HepG2 (cell line): ENCODE measurements at regions not wholly inside any gene's neighbourhood (a gene's known extent, or its start where the extent isn't known, plus 50 kb on each side); places are given as distances from the start of the nearest gene placed in this dataset.
A peak's percentile ranks its signal among the peaks of the same experiment; 100 is the strongest.

Experiments used
- ATAC-seq: fragments of 200-7000 bp; cut with Tn5 transposase; 3 replicates; pipeline ENCODE4 v1.9.1; 2020; ENCODE audit warnings: mild to moderate bottlenecking, moderate library complexity
- BruUV-seq: library from RNA; stranded (reverse); fragments of 400-500 nt; replicated peaks from 2 replicates; lab custom pipeline; 2021; lab: Mats Ljungman, UMichigan
- CTCF ChIA-PET: fragments of 300-600 bp; formaldehyde crosslinking; extraction: SDS; loops from one replicate; lab custom pipeline; 2021; ENCODE audit warnings: low total read pairs, inconsistent platforms, low intra/inter-chr PET ratio; lab: Yijun Ruan, JAX
- POLR2A ChIA-PET: fragments of 350-600 bp; sonication (Branson Sonifier 250); formaldehyde crosslinking; loops from one replicate; lab custom pipeline; 2020; ENCODE audit warnings: antibody characterized with exemption, inconsistent platforms; lab: Yijun Ruan, JAX
- DNase-seq: peaks from one replicate; pipeline ENCODE4 v3.0.0-alpha.2; 2015; ENCODE audit warnings: low spot score
- FAIRE-seq: peaks from 3 replicates; lab custom pipeline; 2011; peaks lifted over from hg19 to GRCh38; lab: Jason Lieb, UNC
- H2AFZ ChIP-seq: one replicate; pipeline ENCODE4 v1.6.1; 2011; ENCODE audit warnings: low read length, inconsistent platforms
- H3K27ac ChIP-seq: fragments of 300-600 bp; 3 replicates; pipeline ENCODE4 v1.8.0; 2011; ENCODE audit warnings: mixed run types, mild to moderate bottlenecking, mixed read lengths, low read length, inconsistent platforms; ENCODE audit not compliant: insufficient read depth; ENCODE audit errors: extremely low read length
- H3K27me3 ChIP-seq, 2 experiments: fragments of 200-600 bp in 1 of 2; 2 replicates in 1 of 2; 3 replicates in 1 of 2; pipeline versions ENCODE4 v1.6.0 to v1.8.0; 2011; ENCODE audit warnings: low read length in 2 of 2, mild to moderate bottlenecking in 2 of 2, moderate library complexity in 2 of 2, inconsistent platforms in 1 of 2; ENCODE audit not compliant: insufficient read depth in 2 of 2, control insufficient read depth in 1 of 2
- H3K36me3 ChIP-seq, 2 experiments: fragments of 200-600 bp in 1 of 2; replicated peaks in 1 of 2; 2 replicates in 1 of 2; 3 replicates in 1 of 2; pipeline versions ENCODE4 v1.5.1 to v1.8.0; 2011; ENCODE audit warnings: low read length in 2 of 2, inconsistent platforms in 1 of 2; ENCODE audit not compliant: insufficient read depth in 2 of 2, control insufficient read depth in 1 of 2
- H3K4me1 ChIP-seq: 2 replicates; pipeline ENCODE4 v1.5.1; 2012; ENCODE audit warnings: low read length, inconsistent platforms; ENCODE audit not compliant: insufficient read depth
- H3K4me2 ChIP-seq: 2 replicates; pipeline ENCODE4 v1.6.0; 2011; ENCODE audit warnings: low read depth, low read length, inconsistent platforms
- H3K4me3 ChIP-seq, 3 experiments: fragments of 200-600 bp in 1 of 3; sonication (generic), shearing (Covaris generic) in 1 of 3; replicated peaks in 1 of 3; 2 replicates each; pipeline ENCODE4 v1.5.1; 2011 to 2016; ENCODE audit warnings: low read length in 3 of 3, inconsistent platforms in 2 of 3, low read depth in 2 of 3, mild to moderate bottlenecking in 2 of 3, control low read depth in 1 of 3, mixed read lengths in 1 of 3; ENCODE audit not compliant: insufficient read depth in 1 of 3
- H3K79me2 ChIP-seq: one replicate; pipeline ENCODE4 v1.6.1; 2011; ENCODE audit warnings: low read length, inconsistent platforms; ENCODE audit not compliant: insufficient read depth
- H3K9ac ChIP-seq: 2 replicates; pipeline ENCODE4 v1.6.0; 2011; ENCODE audit warnings: mild to moderate bottlenecking, low read depth, low read length, inconsistent platforms; ENCODE audit not compliant: insufficient read depth
- H3K9me3 ChIP-seq: 2 replicates; pipeline ENCODE4 v1.5.1; 2012; ENCODE audit warnings: mild to moderate bottlenecking, low read length
- H4K20me1 ChIP-seq: 2 replicates; pipeline ENCODE4 v1.6.0; 2011; ENCODE audit warnings: inconsistent platforms, mild to moderate bottlenecking, low read length, moderate library complexity; ENCODE audit not compliant: insufficient read depth
- CHCHD3 ChIP-seq: sonication (generic); formaldehyde crosslinking; IDR thresholded peaks from 2 replicates; pipeline ENCODE4 v1.8.0; 2022; ENCODE audit warnings: mild to moderate bottlenecking, missing genetic modification reagents, moderate library complexity
- E2F1 ChIP-seq: sonication (generic); formaldehyde crosslinking; IDR thresholded peaks from 2 replicates; pipeline ENCODE4 v1.5.0; 2020; ENCODE audit warnings: missing genetic modification reagents
- GZF1 ChIP-seq: sonication (generic); formaldehyde crosslinking; IDR thresholded peaks from 2 replicates; pipeline ENCODE4 v1.5.1; 2020; ENCODE audit warnings: mild to moderate bottlenecking, missing genetic modification reagents
- HNF4G ChIP-seq, 2 experiments: sonication (generic) in 1 of 2; formaldehyde crosslinking in 1 of 2; IDR thresholded peaks; 2 replicates each; pipeline versions ENCODE4 v1.4.0 to v1.6.1; 2011 to 2020; ENCODE audit warnings: borderline replicate concordance in 2 of 2, low read depth in 2 of 2, mild to moderate bottlenecking in 2 of 2, low read length in 1 of 2, missing genetic modification reagents in 1 of 2, moderate library complexity in 1 of 2
- PAWR ChIP-seq: sonication (generic); formaldehyde crosslinking; IDR thresholded peaks from 2 replicates; pipeline ENCODE4 v1.4.0; 2020; ENCODE audit warnings: missing genetic modification reagents, mild to moderate bottlenecking, borderline replicate concordance
- RBAK ChIP-seq: sonication (generic); formaldehyde crosslinking; IDR thresholded peaks from 2 replicates; pipeline ENCODE4 v1.5.1; 2020; ENCODE audit warnings: mild to moderate bottlenecking, missing genetic modification reagents
- ZBTB7B ChIP-seq: sonication (generic); formaldehyde crosslinking; IDR thresholded peaks from 2 replicates; pipeline ENCODE4 v1.4.0; 2020; ENCODE audit warnings: missing genetic modification reagents
- ZNF263 ChIP-seq: sonication (generic); formaldehyde crosslinking; IDR thresholded peaks from 2 replicates; pipeline ENCODE4 v1.4.0; 2020; ENCODE audit warnings: missing genetic modification reagents
- ZNF609 ChIP-seq: sonication (generic); formaldehyde crosslinking; IDR thresholded peaks from 2 replicates; pipeline ENCODE4 v1.4.0; 2020; ENCODE audit warnings: mild to moderate bottlenecking, missing genetic modification reagents, borderline replicate concordance
- ZNF652 ChIP-seq: IDR thresholded peaks from 2 replicates; pipeline ENCODE4 v1.6.1; 2016; ENCODE audit warnings: low read depth, borderline replicate concordance
- ZSCAN25 ChIP-seq: sonication (generic); formaldehyde crosslinking; IDR thresholded peaks from 2 replicates; pipeline ENCODE4 v1.8.0; 2022; ENCODE audit warnings: mild to moderate bottlenecking, missing genetic modification reagents
- WGBS: methylation state at CpG from one replicate; pipeline ENCODE4 v1.1.6; 2017; ENCODE audit warnings: low lambda C conversion rate; 5-methylcytosine and 5-hydroxymethylcytosine counted together
- in situ Hi-C: cut with HindIII; loops from 2 replicates; pipeline ENCODE4 v1.10.0; 2017; ENCODE audit warnings: low pct_unique_long_range_greater_than_20kb; ENCODE audit not compliant: extremely low pct_ligation_motif_present
- intact Hi-C: fragments of 100-400 bp; cut with micrococcal nuclease; formaldehyde crosslinking; loops from one replicate; pipeline ENCODE4 v1.10.0; 2022; ENCODE audit not compliant: unreplicated experiment
- TF ChIP-seq, protein P1 (sequence below): sonication (generic); formaldehyde crosslinking; IDR thresholded peaks from 2 replicates; pipeline ENCODE4 v1.8.0; 2022; ENCODE audit warnings: mild to moderate bottlenecking, missing genetic modification reagents, borderline replicate concordance
- TF ChIP-seq, protein P2 (sequence below): sonication (generic); formaldehyde crosslinking; conservative IDR thresholded peaks from 2 replicates; pipeline ENCODE4 v1.8.1; 2023; ENCODE audit warnings: missing genetic modification reagents

DNA sequence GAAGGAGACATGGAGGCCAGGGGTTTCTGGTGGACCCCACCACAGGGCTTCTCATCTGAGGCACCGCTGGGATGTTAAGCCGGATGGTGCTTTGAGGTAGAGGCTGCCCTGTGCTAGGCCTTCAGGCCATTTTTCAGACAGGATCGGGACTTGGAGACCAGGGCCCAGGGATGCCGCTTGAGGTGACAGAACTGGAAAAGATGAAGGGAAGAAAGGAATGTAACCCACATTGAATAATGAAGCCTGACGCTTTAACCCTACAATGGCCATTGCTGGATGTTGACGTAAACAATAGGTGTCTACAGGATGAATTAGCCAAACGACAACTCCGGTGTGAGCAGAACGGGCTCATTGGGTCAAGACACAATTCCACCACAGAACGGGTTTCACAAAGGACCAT is 62.5 kb downstream of the CEBPB start:
- DNase-seq (no peak), FAIRE-seq (no peak), ATAC-seq (no peak)
- no peak overlapping the region for H3K4me3 ChIP-seq
- H3K27ac ChIP-seq = no peak overlapping the region
- peaks cover 40% of the 10 kb centered on the region for H3K4me1 ChIP-seq
- ChIA-PET CTCF (no interaction called here), POLR2A (no interaction called here)
- intact Hi-C loops = no loop called here
- no peaks in the 10 kb centered on the region for H3K36me3 ChIP-seq
- peaks cover 10 to 41% of the 10 kb centered on the region in 2 experiments; a peak in 4 of 5 replicates for H3K27me3 ChIP-seq
- H3K9me3 ChIP-seq = no peaks in the 10 kb centered on the region
- no TSS peak for BruUV-seq
- no peak overlapping the region for H2AFZ ChIP-seq
- H3K4me2 ChIP-seq = no peak overlapping the region
- H4K20me1 ChIP-seq = no peaks in the 10 kb centered on the region
- TF ChIP-seq ZNF609 (CRISPR knock-in tag) (no peak), CHCHD3 (CRISPR knock-in tag) (0 out of 2 replicates have a peak, but pooled peaks have one; percentile 41), ZBTB7B (no peak), ZNF652 (CRISPR knock-in tag) (0 out of 2 replicates have a peak, but pooled peaks have one; percentile 52), ZNF263 (CRISPR knock-in tag) (no peak), GZF1 (CRISPR knock-in tag) (no peak), E2F1 (no peak), RBAK (no peak), ZSCAN25 (no peak), HNF4G (IDR thresholded peaks at IDR 0.05; ENCODE audit: borderline replicate concordance, low read depth, low read length) (no peak), HNF4G (CRISPR knock-in tag; IDR thresholded peaks at IDR 0.05; ENCODE audit: borderline replicate concordance, low read depth) (0 out of 2 replicates have a peak, but pooled peaks have one; percentile 5), PAWR (CRISPR knock-in tag) (no peak)
- TF ChIP-seq, protein P1, sequence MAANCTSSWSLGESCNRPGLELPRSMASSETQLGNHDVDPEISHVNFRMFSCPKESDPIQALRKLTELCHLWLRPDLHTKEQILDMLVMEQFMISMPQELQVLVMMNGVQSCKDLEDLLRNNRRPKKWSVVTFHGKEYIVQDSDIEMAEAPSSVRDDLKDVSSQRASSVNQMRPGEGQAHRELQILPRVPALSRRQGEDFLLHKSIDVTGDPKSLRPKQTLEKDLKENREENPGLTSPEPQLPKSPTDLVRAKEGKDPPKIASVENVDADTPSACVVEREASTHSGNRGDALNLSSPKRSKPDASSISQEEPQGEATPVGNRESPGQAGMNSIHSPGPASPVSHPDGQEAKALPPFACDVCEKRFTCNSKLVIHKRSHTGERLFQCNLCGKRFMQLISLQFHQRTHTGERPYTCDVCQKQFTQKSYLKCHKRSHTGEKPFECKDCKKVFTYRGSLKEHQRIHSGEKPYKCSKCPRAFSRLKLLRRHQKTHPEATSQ (CRISPR knock-in tag) = no peak
- TF ChIP-seq, protein P2, sequence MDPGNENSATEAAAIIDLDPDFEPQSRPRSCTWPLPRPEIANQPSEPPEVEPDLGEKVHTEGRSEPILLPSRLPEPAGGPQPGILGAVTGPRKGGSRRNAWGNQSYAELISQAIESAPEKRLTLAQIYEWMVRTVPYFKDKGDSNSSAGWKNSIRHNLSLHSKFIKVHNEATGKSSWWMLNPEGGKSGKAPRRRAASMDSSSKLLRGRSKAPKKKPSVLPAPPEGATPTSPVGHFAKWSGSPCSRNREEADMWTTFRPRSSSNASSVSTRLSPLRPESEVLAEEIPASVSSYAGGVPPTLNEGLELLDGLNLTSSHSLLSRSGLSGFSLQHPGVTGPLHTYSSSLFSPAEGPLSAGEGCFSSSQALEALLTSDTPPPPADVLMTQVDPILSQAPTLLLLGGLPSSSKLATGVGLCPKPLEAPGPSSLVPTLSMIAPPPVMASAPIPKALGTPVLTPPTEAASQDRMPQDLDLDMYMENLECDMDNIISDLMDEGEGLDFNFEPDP (CRISPR knock-in tag) = 0 out of 2 replicates have a peak, but pooled peaks have one; percentile 11
- 69% methylated on average over 10 of the region's 10 CpGs for WGBS
- in situ Hi-C loops = no loop called here
- H3K79me2 ChIP-seq = no peaks in the 10 kb centered on the region
- no peak overlapping the region for H3K9ac ChIP-seq
